HCT116 (cell line): ENCODE measurements at regions not wholly inside any gene's neighbourhood (a gene's known extent, or its start where the extent isn't known, plus 50 kb on each side); places are given as distances from the start of the nearest gene placed in this dataset.

Experiments used
- ATAC-seq: fragments of 200-7000 bp; cut with Tn5 transposase; 2 replicates; pipeline ENCODE4 v1.9.1; 2020; ENCODE audit warnings: mild to moderate bottlenecking, moderate library complexity
- BruUV-seq: library from RNA; stranded (reverse); fragments of 400-500 nt; replicated peaks from 2 replicates; lab custom pipeline; 2021; lab: Mats Ljungman, UMichigan
- CTCF ChIA-PET: fragments of 300-600 bp; sonication (Branson Sonifier 250); formaldehyde crosslinking; loops from one replicate; lab custom pipeline; 2021; ENCODE audit warnings: antibody characterized with exemption; lab: Charles Lee
- POLR2A ChIA-PET: fragments of 300-600, 350-600 bp; sonication (Branson Sonifier 250); formaldehyde crosslinking; loops from one replicate; lab custom pipeline; 2021; ENCODE audit warnings: antibody characterized with exemption; lab: Charles Lee
- RAD21 ChIA-PET, 2 experiments: fragments of 300-600 bp; sonication (Branson Sonifier 250); formaldehyde crosslinking; loops; one replicate each; lab custom pipeline; 2023; ENCODE audit warnings: low total read pairs in 2 of 2; ENCODE audit not compliant: uncharacterized antibody in 2 of 2, unreplicated experiment in 2 of 2, low non-redundant PET in 1 of 2; lab: Charles Lee
- DNase-seq: peaks from one replicate; pipeline ENCODE4 v3.0.0-alpha.2; 2010; ENCODE audit warnings: low read depth, low spot score
- H2AFZ ChIP-seq: fragments of 200-600 bp; shearing (Covaris generic), sonication (generic); 2 replicates; pipeline ENCODE4 v1.6.1; 2017; ENCODE audit warnings: low read depth, mixed run types, mixed read lengths, antibody characterized with exemption, low read length; ENCODE audit not compliant: poor library complexity, severe bottlenecking
- H3K27ac ChIP-seq: 2 replicates; pipeline ENCODE4 v1.5.1; 2012; ENCODE audit warnings: low read depth, low read length
- H3K27me3 ChIP-seq: fragments of 200-600 bp; sonication (generic); 2 replicates; pipeline ENCODE4 v1.6.1; 2016; ENCODE audit warnings: mixed run types, low read length, mixed read lengths; ENCODE audit not compliant: insufficient read depth
- H3K36me3 ChIP-seq, 2 experiments: fragments of 200-500 bp in 1 of 2; fragments of 200-600 bp in 1 of 2; sonication (Bioruptor generic) in 1 of 2; sonication (generic) in 1 of 2; 2 replicates each; pipeline versions ENCODE4 v1.5.1 to v1.6.1; 2014 to 2016; ENCODE audit warnings: low read length in 2 of 2, inconsistent platforms in 1 of 2, mixed read lengths in 1 of 2, mixed run types in 1 of 2; ENCODE audit not compliant: insufficient read depth in 2 of 2, control insufficient read depth in 1 of 2
- H3K4me1 ChIP-seq, 2 experiments: fragments of 200-600 bp in 1 of 2; sonication (generic) in 1 of 2; 2 replicates each; pipeline versions ENCODE4 v1.5.1 to v1.6.1; 2012 to 2017; ENCODE audit warnings: low read length in 2 of 2, inconsistent platforms in 1 of 2, mild to moderate bottlenecking in 1 of 2, mixed read lengths in 1 of 2, mixed run types in 1 of 2, moderate library complexity in 1 of 2; ENCODE audit not compliant: insufficient read depth in 2 of 2, control insufficient read depth in 1 of 2
- H3K4me2 ChIP-seq: fragments of 200-600 bp; sonication (generic); 2 replicates; pipeline ENCODE4 v1.6.1; 2017; ENCODE audit warnings: mixed run types, low read length, mixed read lengths
- H3K4me3 ChIP-seq, 2 experiments: fragments of 200-600 bp in 1 of 2; sonication (generic) in 1 of 2; replicated peaks in 1 of 2; 2 replicates each; pipeline ENCODE4 v1.5.1; 2011 to 2016; ENCODE audit warnings: low read length in 2 of 2, control low read depth in 1 of 2, low read depth in 1 of 2, mild to moderate bottlenecking in 1 of 2, mixed read lengths in 1 of 2, mixed run types in 1 of 2
- H3K79me2 ChIP-seq: fragments of 200-600 bp; sonication (generic); 2 replicates; pipeline ENCODE4 v1.6.1; 2017; ENCODE audit warnings: mild to moderate bottlenecking, mixed run types, low read length, moderate library complexity, mixed read lengths; ENCODE audit not compliant: insufficient read depth
- H3K9ac ChIP-seq: fragments of 200-600 bp; sonication (generic); 2 replicates; pipeline ENCODE4 v1.6.1; 2016; ENCODE audit warnings: low read length, mixed read lengths
- H3K9me2 ChIP-seq: fragments of 200-600 bp; sonication (generic), shearing (Covaris generic); 2 replicates; pipeline ENCODE4 v1.6.1; 2017; ENCODE audit warnings: mixed run types, mild to moderate bottlenecking, moderate library complexity; ENCODE audit not compliant: insufficient read depth
- H3K9me3 ChIP-seq, 2 experiments: fragments of 200-500 bp in 1 of 2; fragments of 200-600 bp in 1 of 2; sonication (Bioruptor generic) in 1 of 2; sonication (generic) in 1 of 2; 2 replicates each; pipeline ENCODE4 v1.6.1; 2014 to 2017; ENCODE audit warnings: low read length in 2 of 2, mixed read lengths in 2 of 2, inconsistent platforms in 1 of 2, low read depth in 1 of 2, mild to moderate bottlenecking in 1 of 2, mixed run types in 1 of 2, moderate library complexity in 1 of 2; ENCODE audit not compliant: control insufficient read depth in 1 of 2, insufficient read depth in 1 of 2
- H4K20me1 ChIP-seq: fragments of 200-600 bp; sonication (generic), shearing (Covaris generic); 2 replicates; pipeline ENCODE4 v1.6.1; 2017; ENCODE audit warnings: mixed run types, mild to moderate bottlenecking, moderate library complexity; ENCODE audit not compliant: insufficient read depth
- ATF3 ChIP-seq: IDR thresholded peaks from 2 replicates; pipeline ENCODE4 v1.6.1; 2012
- CBX3 ChIP-seq: IDR thresholded peaks from 2 replicates; pipeline ENCODE4 v1.6.1; 2012; ENCODE audit warnings: low read depth
- CTCF ChIP-seq, 3 experiments: fragments of 200-600 bp in 1 of 3; sonication (generic) in 1 of 3; IDR thresholded peaks in 2 of 3; conservative IDR thresholded peaks in 1 of 3; 2 replicates each; pipeline ENCODE4 v1.5.1; 2012 to 2017; ENCODE audit warnings: low read depth in 2 of 3, low read length in 2 of 3, antibody characterized with exemption in 1 of 3, borderline replicate concordance in 1 of 3, control low read depth in 1 of 3, mild to moderate bottlenecking in 1 of 3, mixed read lengths in 1 of 3, mixed run types in 1 of 3, moderate library complexity in 1 of 3; ENCODE audit not compliant: insufficient read depth in 1 of 3
- EGR1 ChIP-seq: IDR thresholded peaks from 2 replicates; pipeline ENCODE4 v1.6.1; 2012; ENCODE audit warnings: low read depth
- ELF1 ChIP-seq: IDR thresholded peaks from 2 replicates; pipeline ENCODE4 v1.6.1; 2012; ENCODE audit warnings: low read depth, borderline replicate concordance
- FOSL1 ChIP-seq: IDR thresholded peaks from 2 replicates; pipeline ENCODE4 v1.6.1; 2012; ENCODE audit warnings: low read depth
- JUND ChIP-seq: IDR thresholded peaks from 2 replicates; pipeline ENCODE4 v1.6.1; 2012
- MAX ChIP-seq: IDR thresholded peaks from 2 replicates; pipeline ENCODE4 v1.6.1; 2012
- POLR2A ChIP-seq: IDR thresholded peaks from 2 replicates; pipeline ENCODE4 v1.7.0; 2011; ENCODE audit warnings: borderline replicate concordance; ENCODE audit not compliant: insufficient read depth, insufficient read length; ENCODE audit errors: extremely low read depth
- POLR2AphosphoS5 ChIP-seq: IDR thresholded peaks from 2 replicates; pipeline ENCODE4 v1.6.1; 2011; ENCODE audit warnings: mild to moderate bottlenecking, low read depth, low read length, moderate library complexity
- RAD21 ChIP-seq: IDR thresholded peaks from 2 replicates; pipeline ENCODE4 v1.6.1; 2012; ENCODE audit warnings: low read depth, mild to moderate bottlenecking
- REST ChIP-seq: IDR thresholded peaks from 2 replicates; pipeline ENCODE4 v1.6.1; 2012; ENCODE audit warnings: low read depth
- SIN3A ChIP-seq: IDR thresholded peaks from 2 replicates; pipeline ENCODE4 v1.6.1; 2012; ENCODE audit warnings: low read depth
- SP1 ChIP-seq: IDR thresholded peaks from 2 replicates; pipeline ENCODE4 v1.6.1; 2012; ENCODE audit warnings: low read depth
- SRF ChIP-seq: IDR thresholded peaks from 2 replicates; pipeline ENCODE4 v1.6.1; 2012; ENCODE audit warnings: low read depth
- YY1 ChIP-seq: IDR thresholded peaks from 2 replicates; pipeline ENCODE4 v1.6.1; 2011; ENCODE audit warnings: low read length, low read depth, moderate library complexity, mild to moderate bottlenecking; ENCODE audit not compliant: insufficient replicate concordance; ENCODE audit errors: extremely low read depth
- ZBTB33 ChIP-seq: IDR thresholded peaks from 2 replicates; pipeline ENCODE4 v1.6.1; 2011; ENCODE audit warnings: mild to moderate bottlenecking, low read length, moderate library complexity; ENCODE audit not compliant: insufficient replicate concordance; ENCODE audit errors: extremely low read depth
- ZFX ChIP-seq: fragments of 450-650 bp; IDR thresholded peaks from 2 replicates; pipeline ENCODE4 v1.6.1; 2017
- ZNF274 ChIP-seq: fragments of 200-500 bp; sonication (Bioruptor generic); IDR thresholded peaks from 2 replicates; pipeline ENCODE4 v1.6.1; 2014; ENCODE audit warnings: mild to moderate bottlenecking, low read depth, low read length, inconsistent platforms
- intact Hi-C: fragments of 100-400 bp; cut with micrococcal nuclease; formaldehyde crosslinking; loops from 2 replicates; pipeline ENCODE4 v1.10.0; 2022

- Histone ChIP-seq H3K79me2 (no peaks in the 10 kb centered on the region), H3K36me3 (no peaks in the 10 kb centered on the region), H3K9me2 (no peaks in the 10 kb centered on the region), H3K9ac (no peak overlapping the region), H3K4me2 (no peak overlapping the region), H2AFZ (no peak overlapping the region), H3K4me1 (no peaks in the 10 kb centered on the region), H3K9me3 (no peaks in the 10 kb centered on the region), H3K4me3 (no peak overlapping the region), H3K27me3 (no peaks in the 10 kb centered on the region), H3K27ac (no peak overlapping the region), H4K20me1 (no peaks in the 10 kb centered on the region; the same call in 1 of the 2 replicates)
- POLR2A ChIA-PET: no interaction called here
- BruUV-seq: no TSS peak
- intact Hi-C loops: no loop called here
- DNase-seq (no peak), ATAC-seq (no peak)
- RAD21 ChIA-PET: no interaction called here
- TF ChIP-seq MAX: no peak
- TF ChIP-seq EGR1: no peak
- TF ChIP-seq CTCF (IDR thresholded peaks at IDR 0.05 in 2 of 3, conservative IDR thresholded peaks at IDR 0.05 in 1 of 3; ENCODE audit: borderline replicate concordance in 1 of 3, insufficient read depth in 1 of 3, low read depth in 2 of 3, low read length in 2 of 3): no peak
- no peak for TF ChIP-seq ZFX
- TF ChIP-seq REST: no peak
- no peak for TF ChIP-seq YY1
- no peak for TF ChIP-seq JUND
- TF ChIP-seq SP1: no peak
- TF ChIP-seq FOSL1: no peak
- TF ChIP-seq SIN3A: no peak
- TF ChIP-seq POLR2AphosphoS5: no peak
- TF ChIP-seq ATF3: no peak
- no peak for TF ChIP-seq ELF1
- TF ChIP-seq POLR2A: no peak
- no peak for TF ChIP-seq ZBTB33
- no peak for TF ChIP-seq CBX3
- no peak for TF ChIP-seq RAD21
- no peak for TF ChIP-seq SRF
- no peak for TF ChIP-seq ZNF274
- CTCF ChIA-PET: no interaction called here
Measured at GRCh38 chr12:17142856-17143255, 536.9 kb upstream of the LMO3 start.
